HepG2 (cell line): ENCODE measurements at regions not wholly inside any gene's neighbourhood (a gene's known extent, or its start where the extent isn't known, plus 50 kb on each side); places are given as distances from the start of the nearest gene placed in this dataset.

Experiments
- FOXA1 ChIP-seq, 2 experiments: fragments of 450-650 bp in 1 of 2; sonication (generic) in 1 of 2; formaldehyde crosslinking in 1 of 2; IDR thresholded peaks; 2 replicates each; pipeline versions ENCODE4 v1.4.0 to v1.6.1; 2016 to 2020; ENCODE audit warnings: missing genetic modification reagents in 1 of 2
- MAZ ChIP-seq, 2 experiments: sonication (generic) in 1 of 2; formaldehyde crosslinking in 1 of 2; IDR thresholded peaks; 2 replicates each; pipeline versions ENCODE4 v1.5.0 to v1.6.1; 2012 to 2020; ENCODE audit warnings: low read depth in 2 of 2, mild to moderate bottlenecking in 2 of 2, borderline replicate concordance in 1 of 2, improper control_type of control experiment in 1 of 2, low read length in 1 of 2, missing genetic modification reagents in 1 of 2, moderate library complexity in 1 of 2
- NFYB ChIP-seq: sonication (generic); formaldehyde crosslinking; IDR thresholded peaks from 2 replicates; pipeline ENCODE4 v1.4.0; 2020; ENCODE audit warnings: missing genetic modification reagents
- SMAD3 ChIP-seq: sonication (generic); formaldehyde crosslinking; IDR thresholded peaks from 2 replicates; pipeline ENCODE4 v1.4.0; 2020; ENCODE audit warnings: missing genetic modification reagents
- ZFX ChIP-seq: sonication (generic); formaldehyde crosslinking; IDR thresholded peaks from 2 replicates; pipeline ENCODE4 v1.4.0; 2020; ENCODE audit warnings: mild to moderate bottlenecking, low read depth, missing genetic modification reagents, moderate library complexity
- ZNF318 ChIP-seq: sonication (generic); formaldehyde crosslinking; IDR thresholded peaks from 2 replicates; pipeline ENCODE4 v1.4.0; 2020; ENCODE audit warnings: mild to moderate bottlenecking, missing genetic modification reagents
- ZNF687 ChIP-seq: sonication (generic); formaldehyde crosslinking; IDR thresholded peaks from 2 replicates; pipeline ENCODE4 v1.5.1; 2020; ENCODE audit warnings: mild to moderate bottlenecking, missing genetic modification reagents, moderate library complexity
- ZNF776 ChIP-seq: sonication (generic); formaldehyde crosslinking; IDR thresholded peaks from 2 replicates; pipeline ENCODE4 v1.4.0; 2020; ENCODE audit warnings: mild to moderate bottlenecking, missing genetic modification reagents

- TF ChIP-seq FOXA1 (IDR thresholded peaks at IDR 0.05) (no peak), FOXA1 (CRISPR knock-in tag; IDR thresholded peaks at IDR 0.05) (peak; percentile 10; the same call in 1 of the 2 replicates), ZNF776 (CRISPR knock-in tag) (no peak), ZNF687 (CRISPR knock-in tag) (peak; percentile 74), ZFX (peak; percentile 21; the same call in 1 of the 2 replicates), SMAD3 (CRISPR knock-in tag) (no peak), ZNF318 (CRISPR knock-in tag) (no peak), NFYB (no peak), MAZ (IDR thresholded peaks at IDR 0.05; ENCODE audit: borderline replicate concordance, low read depth, low read length) (peak; percentile 30; the same call in 1 of the 2 replicates), MAZ (CRISPR knock-in tag; IDR thresholded peaks at IDR 0.05; ENCODE audit: low read depth) (0 out of 2 replicates have a peak, but pooled peaks have one; percentile 21)
Measured at GRCh38 chr2:8629402-8629801, 52.5 kb upstream of the ID2 start (continued).
